CD4-positive, alpha-beta T cell (primary cell): ENCODE measurements at regions not wholly inside any gene's neighbourhood (a gene's known extent, or its start where the extent isn't known, plus 50 kb on each side); places are given as distances from the start of the nearest gene placed in this dataset.

Source experiments
- ATAC-seq: fragments of 200-7000 bp; cut with Tn5 transposase; one replicate; pipeline ENCODE4 v1.10.0; 2022; ENCODE audit warnings: mild to moderate bottlenecking; ENCODE audit not compliant: poor library complexity
- CTCF ChIA-PET: fragments of 350-600 bp; sonication (Branson Sonifier 250); formaldehyde crosslinking; loops from one replicate; lab custom pipeline; 2021; ENCODE audit warnings: antibody characterized with exemption, inconsistent platforms; lab: Charles Lee
- POLR2A ChIA-PET: fragments of 350-600 bp; sonication (Branson Sonifier 250); formaldehyde crosslinking; loops from one replicate; lab custom pipeline; 2021; ENCODE audit warnings: antibody characterized with exemption, inconsistent platforms; lab: Charles Lee
- DNase-seq, 14 experiments: peaks; one replicate each; pipeline ENCODE4 v3.0.0-alpha.2; 2013 to 2020; ENCODE audit warnings: mixed read lengths in 2 of 14
- H3K27ac ChIP-seq, 2 donors: one replicate each; pipeline versions ENCODE4 v1.5.1 to v1.7.0; 2013; ENCODE audit warnings: low read length in 2 of 2, low read depth in 1 of 2, mild to moderate bottlenecking in 1 of 2
- H3K27me3 ChIP-seq, 2 experiments: 1 replicate in 1 of 2; 2 replicates in 1 of 2; pipeline versions ENCODE4 v1.6.1 to v1.7.0; 2013; ENCODE audit warnings: low read length in 2 of 2, control low read depth in 1 of 2, mild to moderate bottlenecking in 1 of 2, moderate library complexity in 1 of 2; ENCODE audit not compliant: insufficient read depth in 2 of 2, control insufficient read depth in 1 of 2
- H3K36me3 ChIP-seq: one replicate; pipeline ENCODE4 v1.6.1; 2013; ENCODE audit warnings: low read length, control low read depth; ENCODE audit not compliant: insufficient read depth
- H3K4me1 ChIP-seq: one replicate; pipeline ENCODE4 v1.6.1; 2013; ENCODE audit warnings: low read length, control low read depth; ENCODE audit not compliant: insufficient read depth
- H3K4me3 ChIP-seq: one replicate; pipeline ENCODE4 v1.5.1; 2013; ENCODE audit warnings: mild to moderate bottlenecking, low read length, moderate library complexity
- H3K9me3 ChIP-seq, 2 experiments: 1 replicate in 1 of 2; 2 replicates in 1 of 2; pipeline versions ENCODE4 v1.6.1 to v1.7.0; 2013; ENCODE audit warnings: low read length in 2 of 2, mild to moderate bottlenecking in 2 of 2, control low read depth in 1 of 2, moderate library complexity in 1 of 2; ENCODE audit not compliant: control insufficient read depth in 1 of 2, insufficient read depth in 1 of 2
- H3K27ac Mint-ChIP-seq: one replicate; pipeline ENCODE4 v1.8.0; 2020; ENCODE audit warnings: mixed read lengths
- H3K27me3 Mint-ChIP-seq: one replicate; pipeline ENCODE4 v1.8.0; 2021; ENCODE audit warnings: mixed read lengths
- H3K36me3 Mint-ChIP-seq: one replicate; pipeline ENCODE4 v1.8.0; 2021; ENCODE audit warnings: low read depth, mixed read lengths
- H3K4me1 Mint-ChIP-seq: one replicate; pipeline ENCODE4 v1.8.0; 2021; ENCODE audit warnings: low read depth, mixed read lengths
- H3K4me3 Mint-ChIP-seq: one replicate; pipeline ENCODE4 v1.8.0; 2020; ENCODE audit warnings: mild to moderate bottlenecking, mixed read lengths
- H3K9me3 Mint-ChIP-seq: one replicate; pipeline ENCODE4 v1.8.0; 2020; ENCODE audit warnings: mixed read lengths
- CTCF ChIP-seq: fragments of 200-600 bp; IDR thresholded peaks from one replicate; pipeline ENCODE4 v1.8.0; 2022; ENCODE audit warnings: antibody characterized with exemption, mild to moderate bottlenecking
- intact Hi-C, 2 experiments: fragments of 100-400 bp; cut with DNase I in 1 of 2; cut with micrococcal nuclease in 1 of 2; formaldehyde crosslinking; loops; one replicate each; pipeline versions ENCODE4 v1.15.1 to v1.9.0; 2023 to 2025; cut with DNase I, micrococcal nuclease

- no peak overlapping the region for H3K4me3 Mint-ChIP-seq
- no peak overlapping the region for H3K4me3 ChIP-seq
- no peaks in the 10 kb centered on the region for H3K9me3 ChIP-seq
- CTCF ChIA-PET = no interaction called here
- no peaks in the 10 kb centered on the region for H3K36me3 ChIP-seq
- no peak overlapping the region for H3K27ac Mint-ChIP-seq
- H3K27me3 ChIP-seq = no peaks in the 10 kb centered on the region
- POLR2A ChIA-PET = no interaction called here
- H3K27ac ChIP-seq = no peak overlapping the region
- ATAC-seq (no peak), DNase-seq (no peak)
- no peaks in the 10 kb centered on the region for H3K4me1 ChIP-seq
- H3K36me3 Mint-ChIP-seq = no peaks in the 10 kb centered on the region
- no peaks in the 10 kb centered on the region for H3K4me1 Mint-ChIP-seq
- intact Hi-C loops = no loop called here
- H3K27me3 Mint-ChIP-seq = no peaks in the 10 kb centered on the region
- TF ChIP-seq CTCF = no peak
- H3K9me3 Mint-ChIP-seq = no peaks in the 10 kb centered on the region
These were observed 215.5 kb downstream of the TMEM167A start for GRCh38 chr5:82861701-82862100.

- H3K4me1 Mint-ChIP-seq = no peaks in the 10 kb centered on the region
- Histone ChIP-seq H3K27me3 (no peaks in the 10 kb centered on the region), H3K36me3 (no peaks in the 10 kb centered on the region), H3K4me1 (no peaks in the 10 kb centered on the region), H3K9me3 (no peaks in the 10 kb centered on the region), H3K4me3 (no peak overlapping the region), H3K27ac (no peak overlapping the region)
- no peak for TF ChIP-seq CTCF
- no peaks in the 10 kb centered on the region for H3K36me3 Mint-ChIP-seq
- H3K9me3 Mint-ChIP-seq = no peaks in the 10 kb centered on the region
- no peak overlapping the region for H3K27ac Mint-ChIP-seq
- intact Hi-C loops = no loop called here
- H3K27me3 Mint-ChIP-seq = no peaks in the 10 kb centered on the region
- no peak for DNase-seq
- H3K4me3 Mint-ChIP-seq = no peak overlapping the region
- no peak for ATAC-seq
- ChIA-PET POLR2A (no interaction called here), CTCF (no interaction called here)
These were observed 217.6 kb downstream of the TMEM167A start for GRCh38 chr5:82859451-82860140.

- CTCF ChIA-PET = no interaction called here
- POLR2A ChIA-PET = no interaction called here
- DNase-seq = no peak
These were observed 218.8 kb downstream of the TMEM167A start for GRCh38 chr5:82858151-82859025.

More at GRCh38 chr5:82858151-82859025, 218.8 kb downstream of the TMEM167A start:
- Mint-ChIP-seq H3K36me3 (no peaks in the 10 kb centered on the region), H3K4me1 (no peaks in the 10 kb centered on the region), H3K9me3 (no peaks in the 10 kb centered on the region), H3K27me3 (no peaks in the 10 kb centered on the region), H3K4me3 (no peak overlapping the region), H3K27ac (no peak overlapping the region)
- ATAC-seq = no peak
- H3K36me3 ChIP-seq = no peaks in the 10 kb centered on the region
- H3K27ac ChIP-seq = no peak overlapping the region
- no peak overlapping the region for H3K4me3 ChIP-seq
- TF ChIP-seq CTCF = no peak
- no peaks in the 10 kb centered on the region for H3K27me3 ChIP-seq
- intact Hi-C loops = no loop called here
- no peaks in the 10 kb centered on the region for H3K4me1 ChIP-seq
- no peaks in the 10 kb centered on the region for H3K9me3 ChIP-seq
